Occipital lobe (tissue), 1 donor: ENCODE measurements at regions not wholly inside any gene's neighbourhood (a gene's known extent, or its start where the extent isn't known, plus 50 kb on each side); places are given as distances from the start of the nearest gene placed in this dataset.
"Not testable (repeated sequence)": the region's sequence is repeated elsewhere in the genome, so short reads cannot be mapped to it uniquely, and the experiment has no call there.

Source experiments
- DNase-seq: peaks from one replicate; lab custom pipeline; 2025; lab: John Stamatoyannopoulos, UW

- DNase-seq, result no peak
Measured at GRCh38 chr6:74731931-74732330, 473.9 kb downstream of the COL12A1 start.

- DNase-seq, result no peak
Measured at GRCh38 chr6:74731204-74731603, 474.6 kb downstream of the COL12A1 start.

- DNase-seq, result no peak
Measured at GRCh38 chr6:74720923-74721322, 484.9 kb downstream of the COL12A1 start.

- DNase-seq, result no peak
Measured at GRCh38 chr6:74717591-74717990, 488.3 kb downstream of the COL12A1 start.

- no peak for DNase-seq
Measured at GRCh38 chr6:74715355-74716085, 490.3 kb downstream of the COL12A1 start.

GRCh38 chr6:74713941-74714340 is 491.9 kb downstream of the COL12A1 start:
- no peak for DNase-seq

- DNase-seq, result no peak
Measured at GRCh38 chr6:74705451-74705850, 500.4 kb downstream of the COL12A1 start.

- not testable (repeated sequence) for DNase-seq
Measured at GRCh38 chr6:74704540-74704939, 501.3 kb downstream of the COL12A1 start.

GRCh38 chr6:74690365-74690764 is 515.5 kb downstream of the COL12A1 start:
- DNase-seq, result no peak

- DNase-seq, result no peak
Measured at GRCh38 chr6:74689601-74690000, 516.3 kb downstream of the COL12A1 start.

- no peak for DNase-seq
Measured at GRCh38 chr6:74677463-74677862, 528.4 kb downstream of the COL12A1 start.

GRCh38 chr6:74676906-74677305 is 528.9 kb downstream of the COL12A1 start:
- no peak for DNase-seq

- DNase-seq, result no peak
Measured at GRCh38 chr6:74674377-74674776, 531.5 kb downstream of the COL12A1 start.

- no peak for DNase-seq
Measured at GRCh38 chr6:74671558-74672025, 534.3 kb downstream of the COL12A1 start.

GRCh38 chr6:74658391-74658790 is 547.5 kb downstream of the COL12A1 start:
- DNase-seq, result no peak

GRCh38 chr6:74657931-74658330 is 547.9 kb downstream of the COL12A1 start:
- DNase-seq, result no peak

GRCh38 chr6:74657011-74657410 is 548.8 kb downstream of the COL12A1 start:
- DNase-seq, result no peak

GRCh38 chr6:74656453-74656852 is 549.4 kb downstream of the COL12A1 start:
- DNase-seq, result no peak

- no peak for DNase-seq
Measured at GRCh38 chr6:74654296-74654695, 551.6 kb downstream of the COL12A1 start.

GRCh38 chr6:74651948-74652842 is 553.7 kb downstream of the COL12A1 start:
- no peak for DNase-seq

GRCh38 chr6:74650668-74651067 is 555.2 kb downstream of the COL12A1 start:
- DNase-seq, result no peak

- no peak for DNase-seq
Measured at GRCh38 chr6:74646461-74646860, 559.4 kb downstream of the COL12A1 start.
